Skin epidermis (tissue), 12 donors: ENCODE measurements at regions not wholly inside any gene's neighbourhood (a gene's known extent, or its start where the extent isn't known, plus 50 kb on each side); places are given as distances from the start of the nearest gene placed in this dataset.
A peak's percentile ranks its signal among the peaks of the same experiment; 100 is the strongest.
"Not testable (repeated sequence)": the region's sequence is repeated elsewhere in the genome, so short reads cannot be mapped to it uniquely, and the experiment has no call there.

Source experiments
- H3K27ac ChIP-seq, 21 experiments: fragments of 200-600 bp; sonication (generic) in 11 of 21; one replicate each; pipeline ENCODE4 v1.5.0; 2020; ENCODE audit warnings: mild to moderate bottlenecking in 3 of 21, inconsistent platforms in 2 of 21, moderate library complexity in 2 of 21
- H3K4me3 ChIP-seq, 7 experiments: fragments of 200-600 bp; sonication (generic) in 2 of 7; one replicate each; pipeline ENCODE4 v1.5.0; 2020; ENCODE audit warnings: inconsistent platforms in 2 of 7, mild to moderate bottlenecking in 2 of 7, moderate library complexity in 1 of 7

DNA sequence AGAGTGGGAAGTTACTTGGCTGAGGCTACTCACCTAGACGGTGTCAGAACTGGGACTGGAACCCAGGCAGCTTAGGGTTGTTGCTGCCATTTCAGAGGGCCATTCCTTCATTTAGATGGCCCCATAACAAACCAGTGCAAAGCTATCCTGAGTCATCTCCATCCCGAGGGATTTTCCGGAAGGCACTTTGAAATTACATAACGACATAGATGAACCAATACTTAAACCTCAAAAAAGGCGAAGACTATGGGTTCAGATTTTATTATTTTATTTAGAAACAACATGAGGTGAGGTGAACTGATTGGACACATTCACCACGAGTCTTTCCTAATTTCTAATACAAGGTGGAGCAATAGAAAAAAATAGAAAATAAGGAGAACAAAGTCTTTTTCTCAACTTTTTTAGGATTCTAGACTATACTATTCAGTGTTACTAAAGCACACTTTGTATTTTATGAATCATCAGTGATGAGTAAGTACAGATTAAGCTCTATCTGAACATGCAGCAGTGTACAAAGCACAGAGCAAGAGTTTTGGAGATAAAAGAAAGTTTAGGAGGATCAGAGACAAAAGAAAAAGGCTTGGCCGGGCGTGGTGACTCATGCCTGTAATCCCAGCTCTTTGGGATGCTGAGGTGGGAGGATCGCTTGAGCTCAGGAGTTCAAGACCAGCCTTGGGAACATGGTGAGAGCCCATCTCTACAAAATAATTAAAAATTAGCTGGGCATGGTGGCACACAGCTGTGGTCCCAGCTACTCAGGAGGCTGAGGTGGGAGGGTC lies 79.5 kb upstream of the SVIL start:
- Histone ChIP-seq H3K27ac (peak overlapping the region in 6 of 21 experiments; percentile 17 to 65 (median 25)), H3K4me3 (no peak overlapping the region)

DNA sequence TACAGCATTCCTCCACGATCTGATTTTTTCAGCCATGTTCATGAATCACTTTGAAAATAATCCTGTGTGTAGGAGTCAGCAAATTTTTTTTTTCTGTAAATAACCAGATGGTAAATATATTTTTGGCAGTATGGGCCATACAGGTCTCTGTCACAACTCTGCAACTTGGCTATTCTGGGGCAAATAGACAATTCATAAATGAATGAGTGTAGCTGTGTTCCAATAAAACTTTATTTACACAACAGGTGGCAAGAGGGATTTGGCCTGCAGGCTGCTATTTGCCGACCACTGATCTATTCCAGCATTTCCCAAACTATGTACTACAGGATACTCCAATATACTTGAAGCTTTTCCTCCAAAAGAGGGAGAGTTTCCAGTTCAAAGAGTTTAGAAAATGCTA lies 78.7 kb upstream of the SVIL start:
- H3K4me3 ChIP-seq, result no peak overlapping the region
- peak overlapping the region in 2 of 21 experiments; percentile 22 to 65 for H3K27ac ChIP-seq

DNA sequence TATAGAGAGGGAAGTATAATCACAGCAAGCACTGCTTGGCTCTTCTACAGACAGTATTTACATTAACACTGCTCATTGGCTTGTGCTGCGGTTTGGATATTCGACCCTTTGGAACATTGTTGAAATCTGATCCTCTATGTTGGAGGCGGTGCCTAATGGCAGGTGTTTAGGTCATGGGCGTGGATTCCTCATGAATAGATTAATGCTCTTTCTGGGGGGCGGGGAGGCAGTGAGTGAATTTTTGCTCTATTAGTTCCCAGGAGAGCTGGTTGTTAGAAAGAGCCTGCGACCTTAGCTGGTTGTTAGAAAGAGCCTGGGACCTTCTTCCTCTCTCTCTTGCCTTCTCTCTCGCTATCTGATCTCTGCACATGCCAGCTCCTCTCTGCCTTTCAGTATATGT lies 77.3 kb upstream of the SVIL start:
- no peak overlapping the region for H3K27ac ChIP-seq
- H3K4me3 ChIP-seq, result no peak overlapping the region

DNA sequence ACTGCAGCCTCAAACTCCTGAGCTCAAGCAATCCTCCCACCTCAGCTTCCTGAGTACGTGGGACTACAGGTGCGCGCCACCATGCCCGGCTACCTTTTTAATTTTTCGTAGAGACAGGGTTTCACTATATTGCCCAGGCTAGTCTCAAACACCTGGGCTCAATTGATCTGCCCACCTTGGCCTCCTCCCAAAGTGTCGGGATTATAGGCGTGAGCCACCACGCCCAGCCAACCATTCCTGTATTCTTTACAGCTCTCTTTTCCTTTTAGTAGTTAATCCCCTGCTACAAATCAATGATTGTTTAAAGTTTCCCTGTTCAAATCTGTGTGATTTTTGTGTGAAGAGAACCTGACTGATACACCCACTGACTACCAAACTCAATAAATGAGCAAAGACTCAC lies 75.4 kb upstream of the SVIL start:
- no peak overlapping the region for H3K4me3 ChIP-seq
- no peak overlapping the region for H3K27ac ChIP-seq

DNA sequence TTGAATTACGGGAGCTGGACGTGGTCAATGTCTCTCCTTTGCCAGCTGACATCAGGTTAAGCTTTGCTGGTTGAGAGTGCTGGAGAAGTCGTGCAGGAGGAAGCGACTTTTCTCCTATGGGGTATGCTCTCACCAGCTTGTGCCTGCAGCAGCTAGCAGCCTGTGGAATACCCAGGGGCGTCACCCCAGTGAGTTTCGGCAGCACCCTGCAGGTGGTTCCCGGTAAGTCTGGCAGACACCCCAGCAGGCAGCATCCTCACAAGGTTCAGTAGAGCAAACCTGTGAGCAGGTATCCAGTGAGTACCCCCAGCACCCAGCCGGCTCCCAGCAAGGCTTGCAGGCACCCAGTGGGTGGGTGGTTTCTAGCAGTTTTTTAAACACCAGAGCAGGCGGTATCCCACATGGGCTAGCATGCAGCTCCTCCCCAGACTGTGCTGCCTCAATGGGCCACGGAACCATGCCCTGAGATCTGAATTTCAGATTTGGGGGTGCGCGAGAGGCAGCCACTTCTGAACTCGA lies 74.8 kb upstream of the SVIL start:
- no peak overlapping the region for H3K27ac ChIP-seq
- H3K4me3 ChIP-seq, result no peak overlapping the region

DNA sequence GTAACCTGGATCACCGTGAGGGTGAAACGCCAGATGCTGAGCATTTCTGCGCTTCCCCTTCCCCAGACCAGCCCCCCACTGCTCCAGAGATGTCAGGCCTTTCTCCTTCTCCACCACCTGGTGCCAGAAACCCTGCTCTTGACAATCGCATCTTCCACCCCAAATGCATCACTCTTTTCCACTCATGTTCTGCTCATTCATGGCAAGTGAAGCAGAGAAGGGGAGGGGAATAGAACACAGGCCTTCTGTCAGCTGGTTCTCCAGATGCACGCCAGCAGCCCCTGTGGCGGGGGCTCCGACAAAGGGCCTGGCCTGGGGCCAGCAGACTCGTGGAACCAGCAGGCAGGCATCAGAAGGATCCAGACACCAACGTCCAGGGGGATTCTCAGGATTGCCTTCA lies 68.5 kb upstream of the SVIL start:
- Histone ChIP-seq H3K27ac (peak overlapping the region in 5 of 21 experiments; percentile 4 to 52 (median 18)), H3K4me3 (no peak overlapping the region)

DNA sequence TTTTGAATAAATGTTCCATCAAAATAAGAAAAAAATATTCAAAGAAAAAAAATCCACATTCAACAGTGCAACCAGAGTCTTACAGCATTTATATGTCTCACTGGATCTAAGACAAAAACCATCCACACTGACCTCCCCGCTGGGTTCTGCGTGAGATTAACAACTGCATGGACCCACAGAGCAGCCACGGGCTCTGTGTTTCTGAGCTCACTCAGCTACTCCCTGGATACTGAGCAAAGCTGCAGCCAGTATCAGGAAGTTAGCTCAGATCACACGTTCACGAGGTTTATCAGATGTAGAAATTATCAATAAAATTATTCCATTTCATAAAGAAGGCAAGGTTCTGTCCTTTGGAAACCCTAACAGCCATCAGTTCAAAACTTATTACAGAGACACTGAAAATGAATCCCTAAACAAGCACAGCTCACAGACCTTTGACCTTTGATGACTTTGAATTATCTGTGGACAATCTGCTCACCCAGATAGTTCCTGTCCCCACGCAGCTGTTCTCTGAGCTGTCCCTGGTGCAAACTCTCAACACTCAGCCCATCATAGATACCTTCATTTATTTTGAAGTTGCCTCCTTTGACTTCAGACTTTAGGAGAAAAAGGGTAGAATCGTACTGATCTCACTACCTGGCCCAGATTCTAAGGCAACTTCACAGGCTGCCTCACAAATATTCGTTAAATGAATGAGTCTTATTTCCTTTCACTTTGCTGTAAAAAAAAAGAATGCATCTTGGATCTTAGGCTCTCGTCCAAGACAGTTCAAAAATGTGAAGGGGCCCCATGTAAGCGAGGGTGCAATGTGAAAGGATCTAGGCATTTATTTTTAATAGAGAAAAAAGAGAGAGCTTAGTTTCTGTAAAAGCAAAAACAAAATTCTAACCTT lies 67.7 kb upstream of the SVIL start:
- Histone ChIP-seq H3K27ac (peak overlapping the region in 3 of 21 experiments; percentile 6 to 37 (median 18)), H3K4me3 (no peak overlapping the region)

DNA sequence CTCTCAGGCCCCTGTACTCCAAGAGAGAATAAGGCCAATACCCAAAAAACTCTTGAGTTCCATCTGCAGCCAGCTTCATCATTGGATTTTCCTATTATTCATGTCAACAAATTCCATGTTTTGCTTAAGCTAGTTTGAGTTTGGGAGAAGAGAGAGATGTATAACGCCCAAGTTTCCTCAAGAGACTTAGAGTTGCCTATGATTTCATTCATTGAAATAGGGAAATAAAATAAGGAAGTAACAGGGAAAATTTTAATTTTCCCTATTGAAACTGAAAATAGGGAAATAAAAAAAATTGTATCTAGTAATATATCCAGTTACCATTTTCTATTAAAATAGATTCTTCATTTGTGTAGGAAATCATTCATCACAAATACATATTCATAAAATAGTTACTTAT lies 66.5 kb upstream of the SVIL start:
- Histone ChIP-seq H3K4me3 (no peak overlapping the region), H3K27ac (no peak overlapping the region)

DNA sequence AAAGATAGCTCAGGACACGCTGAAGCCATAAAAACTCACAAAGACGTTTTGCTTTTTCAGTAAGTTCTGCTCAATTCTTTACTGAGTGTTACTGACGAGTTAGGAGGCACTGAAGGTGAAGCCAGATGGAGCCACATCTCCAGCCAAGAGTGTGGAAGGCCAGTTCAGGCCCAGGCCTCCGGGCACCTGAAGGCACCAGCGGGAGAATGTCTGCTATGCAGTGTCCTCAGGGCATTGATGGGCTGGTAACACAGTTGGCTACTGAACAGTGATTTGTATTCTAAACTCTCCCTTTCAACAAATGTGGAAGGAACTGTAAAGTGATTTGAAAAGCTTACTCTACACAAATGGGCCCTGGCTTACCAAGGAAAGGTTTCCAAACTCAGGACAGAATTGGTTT lies 64.8 kb upstream of the SVIL start:
- H3K27ac ChIP-seq, result no peak overlapping the region
- no peak overlapping the region for H3K4me3 ChIP-seq

DNA sequence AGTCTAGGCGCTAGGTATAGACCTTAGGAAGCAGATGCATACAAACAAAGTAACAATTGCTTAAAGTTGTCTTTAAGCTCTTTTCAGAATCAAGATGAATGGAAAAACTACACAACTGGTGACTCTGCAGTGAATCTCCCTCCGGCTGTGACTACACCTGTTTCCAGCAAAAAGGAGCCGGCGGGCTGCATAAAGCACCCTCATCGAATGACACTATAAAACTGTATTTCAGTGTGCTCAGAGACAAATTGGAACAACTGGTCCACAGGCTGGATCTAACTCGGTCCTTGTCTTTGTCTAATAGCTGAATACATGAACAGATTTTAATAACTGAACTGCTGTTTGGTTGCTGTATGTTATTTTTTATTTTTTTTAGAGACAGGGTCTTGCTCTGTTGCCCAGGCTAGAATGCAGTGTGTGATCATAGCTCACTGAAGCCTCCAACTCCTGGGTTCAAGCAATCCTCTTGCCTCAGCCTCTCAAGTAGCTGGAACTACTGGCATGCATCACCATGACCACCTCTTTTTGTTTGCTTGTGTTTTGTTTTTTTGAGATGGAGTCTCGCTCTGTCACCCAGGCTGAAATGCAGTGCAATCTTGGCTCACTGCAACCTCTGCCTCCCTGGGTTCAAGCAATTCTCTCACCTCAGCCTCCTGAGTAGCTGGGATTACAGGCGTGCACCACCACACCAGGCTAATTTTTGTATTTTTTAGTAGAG lies 64.2 kb upstream of the SVIL start:
- Histone ChIP-seq H3K27ac (no peak overlapping the region), H3K4me3 (no peak overlapping the region)

DNA sequence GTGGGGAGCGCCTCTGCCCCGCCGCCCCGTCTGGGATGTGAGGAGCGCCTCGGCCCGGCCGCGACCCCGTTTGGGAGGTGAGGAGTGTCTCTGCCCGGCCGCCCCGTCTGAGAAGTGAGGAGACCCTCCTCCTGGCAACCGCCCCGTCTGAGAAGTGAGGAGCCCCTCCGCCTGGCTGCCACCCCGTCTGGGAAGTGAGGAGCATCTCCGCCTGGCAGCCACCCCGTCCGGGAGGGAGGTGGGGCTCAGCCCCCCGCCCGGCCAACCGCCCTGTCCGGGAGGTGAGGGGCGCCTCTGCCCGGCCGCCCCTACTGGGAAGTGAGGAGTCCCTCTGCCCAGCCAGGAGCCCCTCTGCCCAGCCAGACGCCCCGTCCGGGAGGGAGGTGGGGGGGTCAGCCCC lies 61.8 kb upstream of the SVIL start:
- H3K4me3 ChIP-seq, H3K27ac ChIP-seq: not testable (repeated sequence)

DNA sequence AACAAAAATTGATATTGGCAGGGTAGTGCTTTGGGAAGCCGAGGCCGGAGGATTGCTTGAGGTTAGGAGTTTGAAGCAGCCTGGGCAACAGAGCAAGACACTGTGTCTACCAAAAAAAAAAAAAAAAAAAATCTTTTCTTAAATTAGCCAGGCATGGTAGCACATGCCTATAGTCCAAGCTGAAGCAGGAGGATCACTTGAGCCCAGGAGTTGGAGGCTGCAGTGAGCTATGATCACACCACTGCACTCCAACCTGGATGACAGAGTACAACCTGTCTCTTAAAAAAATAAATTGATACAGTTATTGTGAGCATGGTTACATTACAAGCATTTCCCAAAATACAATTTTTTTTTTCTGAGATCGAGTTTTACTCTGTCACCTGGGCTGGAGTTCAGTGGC lies 59.4 kb upstream of the SVIL start:
- Histone ChIP-seq H3K4me3 (no peak overlapping the region), H3K27ac (no peak overlapping the region)

DNA sequence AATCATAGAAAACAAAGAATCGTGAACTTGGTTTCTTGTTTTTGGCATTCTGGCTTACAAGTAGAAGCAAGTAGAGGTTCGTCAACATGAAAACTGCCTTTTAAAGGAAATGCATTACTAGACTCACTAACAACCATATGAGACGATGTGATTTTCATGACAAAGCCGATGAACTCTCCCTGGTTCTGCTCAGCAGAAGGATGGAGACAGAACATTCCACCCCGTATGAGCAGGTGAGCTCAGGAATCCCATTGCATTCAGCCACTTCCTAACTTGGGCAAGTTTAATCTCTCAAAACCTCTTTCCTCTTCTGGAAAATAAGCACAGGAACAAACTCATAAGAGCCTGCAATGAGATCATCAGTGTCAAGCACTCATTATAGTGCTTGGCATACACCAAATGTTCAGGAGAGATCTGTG lies 57.4 kb upstream of the SVIL start:
- H3K27ac ChIP-seq, result peak overlapping the region in 18 of 21 experiments; percentile 2 to 76 (median 54)
- peak overlapping the region in 1 of 7 experiments; percentile 7 for H3K4me3 ChIP-seq

DNA sequence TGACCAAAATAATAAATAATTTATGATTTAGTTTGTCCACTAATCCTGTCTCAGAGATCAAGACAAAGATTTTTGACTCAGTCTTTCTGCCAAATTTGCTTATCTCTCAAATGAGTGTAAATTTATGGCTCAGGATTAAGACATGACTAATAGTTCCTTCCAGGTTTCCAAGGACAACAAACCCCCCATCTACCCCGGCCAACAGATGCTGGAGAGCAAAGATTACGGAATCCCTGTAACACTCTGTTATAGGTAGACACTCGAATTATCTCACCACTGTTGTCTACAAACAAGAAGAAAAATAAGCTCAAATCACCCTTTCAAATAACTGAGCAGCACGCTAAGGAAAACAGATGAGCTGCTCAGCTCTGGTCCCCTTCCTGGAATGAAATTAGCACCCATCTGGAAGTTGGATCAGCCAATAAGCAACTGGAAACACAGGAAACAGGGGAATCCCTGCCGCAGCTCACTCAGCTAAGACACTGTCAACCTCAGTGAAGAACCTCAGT lies 56.8 kb upstream of the SVIL start:
- H3K27ac ChIP-seq, result peak overlapping the region in 18 of 21 experiments; percentile 2 to 76 (median 54)
- H3K4me3 ChIP-seq, result peak overlapping the region in 1 of 7 experiments; percentile 7

DNA sequence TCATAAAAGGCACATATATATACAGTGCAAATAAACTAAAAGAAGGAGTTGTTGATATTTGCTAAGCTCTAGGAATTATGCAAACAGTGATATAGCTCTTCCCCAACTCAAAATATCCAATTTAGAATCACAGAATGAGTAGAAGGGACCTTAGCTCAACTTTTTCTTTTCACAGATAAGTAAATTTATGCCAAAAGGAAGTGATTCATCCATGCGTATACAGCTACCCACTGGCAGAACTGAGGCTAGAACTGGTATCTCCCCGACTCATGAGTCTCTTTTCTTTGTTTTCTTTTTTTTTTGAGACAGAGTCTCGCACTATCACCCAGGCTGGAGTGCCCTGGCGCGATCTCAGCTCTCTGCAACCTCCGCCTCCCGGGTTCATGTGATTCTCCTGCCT lies 54.2 kb upstream of the SVIL start:
- H3K4me3 ChIP-seq, result no peak overlapping the region
- no peak overlapping the region for H3K27ac ChIP-seq

DNA sequence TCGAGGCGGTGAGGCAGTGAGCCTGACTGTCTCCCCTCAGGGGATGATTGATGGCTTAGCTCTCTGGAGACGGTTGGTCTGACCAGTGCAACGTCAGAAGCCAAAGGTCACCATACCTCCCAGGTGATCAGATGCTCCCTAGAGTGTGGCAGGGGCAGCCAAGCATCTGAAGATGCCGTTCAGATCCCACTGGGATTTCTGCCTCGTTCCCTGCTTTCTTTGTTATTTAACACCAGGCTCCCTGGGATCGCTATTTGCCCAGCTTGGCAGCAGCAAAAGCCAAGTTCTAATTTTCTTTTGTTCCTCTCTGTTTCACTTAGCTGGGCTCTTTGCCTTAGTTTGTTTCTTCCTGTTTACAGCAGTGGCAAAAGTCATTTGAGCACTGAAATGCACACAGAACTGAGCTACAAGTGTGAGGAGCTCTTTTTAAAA lies 53.5 kb upstream of the SVIL start:
- Histone ChIP-seq H3K27ac (peak overlapping the region in 4 of 21 experiments; percentile 6 to 49 (median 34)), H3K4me3 (no peak overlapping the region)

DNA sequence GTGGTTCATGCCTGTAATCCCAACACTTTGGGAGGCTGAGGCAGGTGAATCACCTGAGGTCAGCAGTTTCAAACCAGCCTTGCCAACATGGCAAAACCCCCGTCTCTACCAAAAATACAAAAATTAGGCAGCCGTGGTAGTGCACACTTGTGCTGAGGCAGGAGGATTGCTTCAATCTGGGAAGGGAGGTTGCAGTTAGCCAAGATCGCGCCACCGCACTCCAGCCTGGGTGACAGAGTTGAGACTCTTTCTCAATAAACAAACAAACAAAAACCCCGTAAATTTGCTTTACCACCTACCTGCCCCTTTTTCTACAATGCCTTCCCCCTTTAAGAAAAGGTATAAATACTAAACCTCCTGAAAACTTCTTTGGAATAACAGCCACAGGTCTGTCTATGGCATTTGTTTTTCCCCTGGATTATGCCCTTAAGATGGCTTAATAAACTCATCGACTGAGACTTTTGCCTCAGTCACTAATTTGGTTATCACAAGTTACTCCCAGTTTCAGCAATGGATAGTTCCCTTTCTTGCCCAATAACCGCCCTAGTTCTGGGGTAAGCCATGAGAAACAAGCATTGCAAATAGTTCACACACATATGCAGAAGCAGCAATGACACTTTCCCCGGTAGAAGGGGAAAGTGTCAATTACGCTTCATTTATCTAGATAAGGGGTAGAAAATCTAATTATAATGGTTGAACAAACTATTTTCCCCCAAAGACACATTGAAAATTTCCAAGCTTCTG lies 52.8 kb upstream of the SVIL start:
- H3K4me3 ChIP-seq, result no peak overlapping the region
- peak overlapping the region in 2 of 21 experiments; percentile 6 to 25 for H3K27ac ChIP-seq

DNA sequence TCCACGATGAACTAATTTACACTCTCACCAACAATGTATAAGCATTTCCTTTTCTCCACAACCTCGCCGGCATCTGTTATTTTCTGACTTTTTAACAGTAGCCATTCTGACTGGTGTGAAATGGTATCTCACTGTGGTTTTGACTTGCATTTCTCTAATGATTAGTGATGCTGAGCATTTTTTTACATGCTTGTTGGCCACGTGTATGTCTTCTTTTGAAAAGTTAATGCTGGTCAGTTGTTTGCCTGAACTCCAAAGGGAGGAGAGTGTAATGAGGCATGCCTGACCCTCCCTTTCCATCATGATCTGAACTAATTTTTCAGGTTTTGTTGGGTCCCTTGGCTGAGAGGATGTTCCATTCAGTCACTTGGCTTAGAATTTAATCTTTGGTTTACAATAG lies 50.7 kb upstream of the SVIL start:
- no peak overlapping the region for H3K27ac ChIP-seq

More for the DNA sequence above, 50.7 kb upstream of the SVIL start:
- no peak overlapping the region for H3K4me3 ChIP-seq
